GM12878 (cell line): ENCODE measurements at regions not wholly inside any gene's neighbourhood (a gene's known extent, or its start where the extent isn't known, plus 50 kb on each side); places are given as distances from the start of the nearest gene placed in this dataset.

Source experiments
- ATAC-seq: fragments of 200-7000 bp; cut with Tn5 transposase; 3 replicates; pipeline ENCODE4 v1.9.1; 2020; ENCODE audit warnings: mild to moderate bottlenecking, moderate library complexity
- BruUV-seq: library from RNA; stranded (reverse); fragments of 400-500 nt; replicated peaks from 2 replicates; lab custom pipeline; 2021; lab: Mats Ljungman, UMichigan
- CTCF ChIA-PET: fragments of 300-600 bp; sonication (Branson Sonifier 250); formaldehyde crosslinking; extraction: SDS; loops from one replicate; lab custom pipeline; 2021; ENCODE audit warnings: inconsistent platforms; lab: Yijun Ruan, JAX
- POLR2A ChIA-PET: fragments of 350-600 bp; formaldehyde crosslinking; extraction: SDS; loops from one replicate; lab custom pipeline; 2021; ENCODE audit warnings: inconsistent platforms; lab: Charles Lee
- RAD21 ChIA-PET: fragments of 300-600 bp; sonication (Branson Sonifier 250); formaldehyde crosslinking; loops from one replicate; lab custom pipeline; 2023; ENCODE audit warnings: antibody characterized with exemption; ENCODE audit not compliant: unreplicated experiment; lab: Charles Lee
- SMC1A ChIA-PET: fragments of 300-600 bp; sonication (Branson Sonifier 250); formaldehyde crosslinking; loops from one replicate; lab custom pipeline; 2023; ENCODE audit not compliant: unreplicated experiment, uncharacterized antibody; lab: Charles Lee
- DNase-seq: peaks from one replicate; pipeline ENCODE4 v3.0.0-alpha.2; 2011; ENCODE audit warnings: low read depth, low spot score
- FAIRE-seq: peaks from 3 replicates; lab custom pipeline; 2011; peaks lifted over from hg19 to GRCh38; lab: Jason Lieb, UNC
- H2AFZ ChIP-seq: 2 replicates; pipeline ENCODE4 v1.6.0; 2011; ENCODE audit warnings: low read depth, low read length, control low read depth; ENCODE audit not compliant: control insufficient read depth
- H3K27ac ChIP-seq: 2 replicates; pipeline ENCODE4 v1.5.1; 2011; ENCODE audit warnings: control low read depth; ENCODE audit not compliant: control insufficient read depth, insufficient read depth
- H3K27me3 ChIP-seq, 2 experiments: replicated peaks in 1 of 2; 2 replicates each; pipeline versions ENCODE4 v1.6.0 to v1.6.1; 2011; ENCODE audit warnings: low read length in 1 of 2; ENCODE audit not compliant: control insufficient read depth in 2 of 2, insufficient read depth in 2 of 2
- H3K36me3 ChIP-seq, 2 experiments: 2 replicates each; pipeline ENCODE4 v1.5.1; 2011; ENCODE audit warnings: low read length in 1 of 2; ENCODE audit not compliant: control insufficient read depth in 2 of 2, insufficient read depth in 2 of 2
- H3K4me1 ChIP-seq: 2 replicates; pipeline ENCODE4 v1.6.1; 2011; ENCODE audit warnings: mild to moderate bottlenecking, low read length, moderate library complexity, mixed read lengths; ENCODE audit not compliant: control insufficient read depth, insufficient read depth
- H3K4me2 ChIP-seq: 2 replicates; pipeline ENCODE4 v1.6.0; 2011; ENCODE audit warnings: control low read depth; ENCODE audit not compliant: control insufficient read depth, insufficient read depth
- H3K4me3 ChIP-seq: fragments of 200-600 bp; sonication (generic); 2 replicates; pipeline ENCODE4 v1.5.1; 2016
- H3K79me2 ChIP-seq: 2 replicates; pipeline ENCODE4 v1.6.0; 2011; ENCODE audit warnings: low read length; ENCODE audit not compliant: control insufficient read depth, insufficient read depth
- H3K9ac ChIP-seq: 2 replicates; pipeline ENCODE4 v1.8.0; 2011; ENCODE audit warnings: low read length, control low read depth, mixed read lengths; ENCODE audit not compliant: control insufficient read depth, insufficient read depth
- H3K9me3 ChIP-seq: replicated peaks from 3 replicates; pipeline ENCODE4 v1.5.1; 2011; ENCODE audit warnings: mild to moderate bottlenecking, low read length; ENCODE audit not compliant: control insufficient read depth, insufficient read depth
- H4K20me1 ChIP-seq: 2 replicates; pipeline ENCODE4 v1.6.0; 2011; ENCODE audit not compliant: control insufficient read depth, insufficient read depth
- CHD1 ChIP-seq: IDR thresholded peaks from 2 replicates; pipeline ENCODE4 v1.6.1; 2012; ENCODE audit warnings: low read depth, low read length, improper control_type of control experiment
- CREB1 ChIP-seq: IDR thresholded peaks from 2 replicates; pipeline ENCODE4 v1.6.1; 2012; ENCODE audit warnings: low read depth, mild to moderate bottlenecking, inconsistent platforms
- EED ChIP-seq: sonication (generic); IDR thresholded peaks from 2 replicates; pipeline ENCODE4 v1.6.1; 2016; ENCODE audit warnings: antibody characterized with exemption, low read depth
- ETV6 ChIP-seq, 2 experiments: fragments of 450-650 bp in 1 of 2; IDR thresholded peaks in 1 of 2; conservative IDR thresholded peaks in 1 of 2; 2 replicates each; pipeline ENCODE4 v1.6.1; 2014; ENCODE audit warnings: antibody characterized with exemption in 1 of 2, borderline replicate concordance in 1 of 2, low read depth in 1 of 2, mild to moderate bottlenecking in 1 of 2, moderate library complexity in 1 of 2
- FOS ChIP-seq: IDR thresholded peaks from 3 replicates; pipeline ENCODE4 v1.6.1; 2011; ENCODE audit warnings: borderline replicate concordance; ENCODE audit not compliant: insufficient read length; ENCODE audit errors: extremely low read depth
- FOXM1 ChIP-seq: IDR thresholded peaks from 2 replicates; pipeline ENCODE4 v1.6.1; 2012; ENCODE audit warnings: low read depth, mild to moderate bottlenecking, inconsistent platforms, low read length, moderate library complexity
- HCFC1 ChIP-seq: fragments of 150-350 bp; IDR thresholded peaks from 2 replicates; pipeline ENCODE4 v1.6.1; 2014; ENCODE audit warnings: low read length
- IKZF1 ChIP-seq: fragments of 450-650 bp; conservative IDR thresholded peaks from 2 replicates; pipeline ENCODE4 v1.6.1; 2017; ENCODE audit warnings: antibody characterized with exemption, mild to moderate bottlenecking
- IRF4 ChIP-seq: IDR thresholded peaks from 2 replicates; pipeline ENCODE4 v1.6.1; 2011; ENCODE audit warnings: low read depth, low read length
- MLLT1 ChIP-seq: fragments of 450-650 bp; IDR thresholded peaks from 2 replicates; pipeline ENCODE4 v1.6.1; 2016; ENCODE audit warnings: mild to moderate bottlenecking
- NFIC ChIP-seq: IDR thresholded peaks from 2 replicates; pipeline ENCODE4 v1.6.1; 2012; ENCODE audit warnings: low read depth, mild to moderate bottlenecking, inconsistent platforms, low read length, moderate library complexity
- NR2F1 ChIP-seq: fragments of 450-650 bp; conservative IDR thresholded peaks from 2 replicates; pipeline ENCODE4 v1.6.1; 2017; ENCODE audit warnings: mild to moderate bottlenecking
- RCOR1 ChIP-seq: conservative IDR thresholded peaks from 2 replicates; pipeline ENCODE4 v1.6.1; 2012; ENCODE audit warnings: low read depth, low read length, improper control_type of control experiment
- RELA ChIP-seq: fragments of 450-650 bp; IDR thresholded peaks from 2 replicates; pipeline ENCODE4 v1.8.0; 2014; ENCODE audit warnings: borderline replicate concordance; ENCODE audit not compliant: partially characterized antibody
- SIX5 ChIP-seq: IDR thresholded peaks from 2 replicates; pipeline ENCODE4 v1.6.1; 2011; ENCODE audit warnings: mild to moderate bottlenecking, low read depth, low read length, moderate library complexity; ENCODE audit not compliant: severe bottlenecking
- ZNF622 ChIP-seq: fragments of 450-650 bp; IDR thresholded peaks from 2 replicates; pipeline ENCODE4 v1.6.1; 2017; ENCODE audit warnings: mild to moderate bottlenecking, inconsistent platforms
- in situ Hi-C: fragments of 300-500 bp; cut with MboI; formaldehyde crosslinking; loops from 9 replicates; pipeline ENCODE4 v1.14.3; 2018; ENCODE audit warnings: mixed read lengths
- intact Hi-C: fragments of 100-400 bp; cut with micrococcal nuclease; formaldehyde crosslinking; loops from one replicate; pipeline ENCODE4 v1.14.2; 2022; ENCODE audit not compliant: unreplicated experiment
- TF ChIP-seq, protein P1 (sequence below): IDR thresholded peaks from 2 replicates; pipeline ENCODE4 v1.6.1; 2011; ENCODE audit warnings: low read depth, low read length, improper control_type of control experiment, borderline replicate concordance
- TF ChIP-seq, protein P2 (sequence below): fragments of 150-350 bp; IDR thresholded peaks from 2 replicates; pipeline ENCODE4 v1.6.1; 2014; ENCODE audit warnings: mild to moderate bottlenecking, low read depth, low read length
- TF ChIP-seq, protein P3 (sequence below): fragments of 450-650 bp; formaldehyde crosslinking; IDR thresholded peaks from 2 replicates; pipeline ENCODE4 v1.4.0; 2022; ENCODE audit warnings: mild to moderate bottlenecking, moderate library complexity

DNA sequence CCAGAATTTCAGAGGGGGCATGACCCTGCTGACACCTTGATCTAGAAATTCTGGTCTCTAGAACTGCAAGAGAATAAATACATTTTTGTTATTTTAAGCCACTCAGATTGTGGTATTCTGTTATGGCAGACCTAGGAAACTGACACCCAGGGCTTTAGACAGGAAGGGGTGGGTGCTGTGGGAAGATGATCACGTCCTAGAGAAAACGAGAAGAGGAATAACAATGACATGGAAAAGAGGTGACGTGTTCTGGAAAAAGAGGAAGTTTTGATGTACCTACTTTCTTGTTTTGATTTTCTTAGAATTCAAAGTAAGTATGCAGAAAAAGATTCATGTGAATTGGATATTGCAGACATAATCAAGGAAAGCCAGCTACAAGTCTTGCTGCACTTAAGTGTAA lies 232.9 kb upstream of the RUNX1 start (continued):
- TF ChIP-seq IKZF1 (no peak), CHD1 (no peak)
- TF ChIP-seq, all 136 proteins: peak for 0

DNA sequence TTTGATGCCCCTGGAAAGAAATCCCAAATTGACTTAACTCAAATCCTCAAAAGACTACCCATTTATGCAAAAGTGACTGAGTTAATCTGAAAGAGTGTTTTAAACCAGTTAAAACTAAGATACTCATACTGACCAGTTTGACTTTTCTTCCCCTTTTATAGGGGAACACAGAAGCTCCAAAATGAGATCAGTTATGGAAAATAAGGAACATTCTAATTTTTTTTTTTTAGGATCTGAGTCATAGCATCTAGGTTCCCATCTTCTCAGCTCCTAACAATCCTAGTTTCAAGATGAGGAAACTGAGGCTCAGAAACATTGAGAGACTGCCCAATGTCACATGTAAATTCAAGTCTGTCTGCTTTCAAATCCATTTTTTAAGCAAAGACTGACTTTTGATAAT lies 231.1 kb upstream of the RUNX1 start:
- TF ChIP-seq RELA, result no peak
- no peak for TF ChIP-seq NFIC
- no peak for TF ChIP-seq MLLT1
- TF ChIP-seq HCFC1, result no peak
- TF ChIP-seq ETV6 (conservative IDR thresholded peaks at IDR 0.05 in 1 of 2, IDR thresholded peaks at IDR 0.05 in 1 of 2; ENCODE audit: borderline replicate concordance in 1 of 2, low read depth in 1 of 2), result no peak
- TF ChIP-seq ZNF622, result no peak
- no peak for TF ChIP-seq CREB1
- no peak for TF ChIP-seq FOXM1
- TF ChIP-seq, protein P1, sequence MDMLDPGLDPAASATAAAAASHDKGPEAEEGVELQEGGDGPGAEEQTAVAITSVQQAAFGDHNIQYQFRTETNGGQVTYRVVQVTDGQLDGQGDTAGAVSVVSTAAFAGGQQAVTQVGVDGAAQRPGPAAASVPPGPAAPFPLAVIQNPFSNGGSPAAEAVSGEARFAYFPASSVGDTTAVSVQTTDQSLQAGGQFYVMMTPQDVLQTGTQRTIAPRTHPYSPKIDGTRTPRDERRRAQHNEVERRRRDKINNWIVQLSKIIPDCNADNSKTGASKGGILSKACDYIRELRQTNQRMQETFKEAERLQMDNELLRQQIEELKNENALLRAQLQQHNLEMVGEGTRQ, result no peak
- TF ChIP-seq EED, result no peak
- no peak for TF ChIP-seq SIX5
- TF ChIP-seq, protein P2, sequence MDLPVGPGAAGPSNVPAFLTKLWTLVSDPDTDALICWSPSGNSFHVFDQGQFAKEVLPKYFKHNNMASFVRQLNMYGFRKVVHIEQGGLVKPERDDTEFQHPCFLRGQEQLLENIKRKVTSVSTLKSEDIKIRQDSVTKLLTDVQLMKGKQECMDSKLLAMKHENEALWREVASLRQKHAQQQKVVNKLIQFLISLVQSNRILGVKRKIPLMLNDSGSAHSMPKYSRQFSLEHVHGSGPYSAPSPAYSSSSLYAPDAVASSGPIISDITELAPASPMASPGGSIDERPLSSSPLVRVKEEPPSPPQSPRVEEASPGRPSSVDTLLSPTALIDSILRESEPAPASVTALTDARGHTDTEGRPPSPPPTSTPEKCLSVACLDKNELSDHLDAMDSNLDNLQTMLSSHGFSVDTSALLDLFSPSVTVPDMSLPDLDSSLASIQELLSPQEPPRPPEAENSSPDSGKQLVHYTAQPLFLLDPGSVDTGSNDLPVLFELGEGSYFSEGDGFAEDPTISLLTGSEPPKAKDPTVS, result no peak
- no peak for TF ChIP-seq IRF4
- no peak for TF ChIP-seq RCOR1
- TF ChIP-seq FOS, result no peak
- TF ChIP-seq, protein P3, sequence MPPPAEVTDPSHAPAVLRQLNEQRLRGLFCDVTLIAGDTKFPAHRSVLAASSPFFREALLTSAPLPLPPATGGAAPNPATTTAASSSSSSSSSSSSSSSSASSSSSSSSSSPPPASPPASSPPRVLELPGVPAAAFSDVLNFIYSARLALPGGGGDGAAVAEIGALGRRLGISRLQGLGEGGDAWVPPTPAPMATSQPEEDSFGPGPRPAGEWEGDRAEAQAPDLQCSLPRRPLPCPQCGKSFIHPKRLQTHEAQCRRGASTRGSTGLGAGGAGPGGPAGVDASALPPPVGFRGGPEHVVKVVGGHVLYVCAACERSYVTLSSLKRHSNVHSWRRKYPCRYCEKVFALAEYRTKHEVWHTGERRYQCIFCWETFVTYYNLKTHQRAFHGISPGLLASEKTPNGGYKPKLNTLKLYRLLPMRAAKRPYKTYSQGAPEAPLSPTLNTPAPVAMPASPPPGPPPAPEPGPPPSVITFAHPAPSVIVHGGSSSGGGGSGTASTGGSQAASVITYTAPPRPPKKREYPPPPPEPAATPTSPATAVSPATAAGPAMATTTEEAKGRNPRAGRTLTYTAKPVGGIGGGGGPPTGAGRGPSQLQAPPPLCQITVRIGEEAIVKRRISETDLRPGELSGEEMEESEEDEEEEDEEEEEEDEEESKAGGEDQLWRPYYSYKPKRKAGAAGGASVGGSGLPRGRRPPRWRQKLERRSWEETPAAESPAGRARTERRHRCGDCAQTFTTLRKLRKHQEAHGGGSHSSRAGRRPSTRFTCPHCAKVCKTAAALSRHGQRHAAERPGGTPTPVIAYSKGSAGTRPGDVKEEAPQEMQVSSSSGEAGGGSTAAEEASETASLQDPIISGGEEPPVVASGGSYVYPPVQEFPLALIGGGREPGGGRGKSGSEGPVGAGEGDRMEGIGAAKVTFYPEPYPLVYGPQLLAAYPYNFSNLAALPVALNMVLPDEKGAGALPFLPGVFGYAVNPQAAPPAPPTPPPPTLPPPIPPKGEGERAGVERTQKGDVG, result no peak
- TF ChIP-seq NR2F1, result no peak
- TF ChIP-seq, all 136 proteins: peak for 0
- ChIA-PET CTCF (no interaction called here), SMC1A (no interaction called here), POLR2A (no interaction called here), RAD21 (no interaction called here)
- Histone ChIP-seq H3K36me3 (no peaks in the 10 kb centered on the region), H2AFZ (no peak overlapping the region), H3K9me3 (no peaks in the 10 kb centered on the region), H4K20me1 (no peaks in the 10 kb centered on the region), H3K27me3 (no peaks in the 10 kb centered on the region), H3K4me3 (no peak overlapping the region), H3K27ac (no peak overlapping the region), H3K4me2 (no peak overlapping the region), H3K79me2 (no peaks in the 10 kb centered on the region), H3K9ac (no peak overlapping the region), H3K4me1 (no peaks in the 10 kb centered on the region)
- DNase-seq (no peak), FAIRE-seq (no peak), ATAC-seq (no peak)
- intact Hi-C loops (no loop called here), in situ Hi-C loops (no loop called here)
- no TSS peak for BruUV-seq
